ENCODE measurements at regions not wholly inside any gene's neighbourhood (a gene's known extent, or its start where the extent isn't known, plus 50 kb on each side); places are given as distances from the start of the nearest gene placed in this dataset.

DNA sequence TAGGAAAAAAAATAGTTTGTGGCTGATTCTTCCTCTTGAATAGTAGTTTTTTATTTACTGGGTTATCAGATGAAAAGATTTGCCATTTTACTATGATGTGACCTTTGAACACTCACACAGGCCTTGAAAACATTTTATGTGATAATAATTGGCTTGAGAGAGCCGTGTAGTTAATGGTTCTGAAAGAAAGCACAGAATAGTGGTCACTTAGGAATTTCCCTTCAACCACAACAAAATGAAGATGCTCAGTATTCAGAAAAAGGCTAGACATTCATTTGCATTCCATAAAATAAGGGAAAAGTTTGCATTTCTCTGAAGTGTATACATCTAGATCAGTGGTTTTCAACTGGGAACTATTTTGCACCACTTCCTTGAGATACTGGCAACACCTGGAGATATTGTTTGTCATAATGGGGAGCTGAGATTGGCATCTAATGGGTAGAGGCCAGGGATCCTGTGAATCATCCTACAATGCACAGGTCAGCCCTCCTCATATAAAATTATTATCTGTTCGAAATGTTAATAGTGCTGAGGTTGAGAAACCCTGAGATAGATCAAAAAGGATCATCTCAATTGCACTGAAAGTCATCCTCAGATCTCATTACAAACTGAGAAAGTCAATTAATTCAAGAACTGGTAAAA lies 446.4 kb upstream of the CCNG1 start:
- Histone ChIP-seq H2BK5ac (ENCODE audit: low read depth, low read length, poor library complexity) (no peak overlapping the region), H3K14ac (ENCODE audit: low read length) (no peak overlapping the region), H4K8ac (ENCODE audit: low read depth, low read length) (no peak overlapping the region), H3K79me2 (ENCODE audit: control insufficient read depth, insufficient read depth, low read length, poor library complexity) (no peaks in the 10 kb centered on the region), H2BK12ac (ENCODE audit: low read length) (no peak overlapping the region), H3K4me2 (ENCODE audit: low read length) (no peak overlapping the region), H4K91ac (ENCODE audit: low read depth, low read length) (no peak overlapping the region), H2BK120ac (ENCODE audit: insufficient read depth, low read length, poor library complexity) (no peak overlapping the region), H3K79me1 (ENCODE audit: low read length) (no peaks in the 10 kb centered on the region), H3K4me1 (ENCODE audit: control insufficient read depth in 1 of 2, insufficient read depth in 2 of 2, low read length in 2 of 2) (no peaks in the 10 kb centered on the region), H3K9me3 (ENCODE audit: insufficient read depth, low read depth, low read length) (no peaks in the 10 kb centered on the region), H3K36me3 (ENCODE audit: control insufficient read depth in 1 of 2, insufficient read depth in 2 of 2, low read length in 2 of 2) (no peaks in the 10 kb centered on the region), H3K4me3 (ENCODE audit: low read depth, low read length) (no peak overlapping the region), H3K27me3 (ENCODE audit: insufficient read depth, low read length) (no peaks in the 10 kb centered on the region), H2AFZ (ENCODE audit: insufficient read depth, low read length, poor library complexity) (no peak overlapping the region), H3K9ac (ENCODE audit: low read length) (no peak overlapping the region), H2AK5ac (ENCODE audit: low read length) (no peak overlapping the region), H3K18ac (ENCODE audit: low read length) (no peak overlapping the region), H3K4ac (ENCODE audit: low read depth, low read length) (no peak overlapping the region), H3K27ac (ENCODE audit: low read depth, low read length) (no peak overlapping the region), H4K12ac (ENCODE audit: low read depth, low read length) (no peak overlapping the region), H3K23ac (ENCODE audit: low read length) (no peak overlapping the region)
- DNase-seq = no peak
- no CpG with 5 or more reads among the region's 2 CpGs for WGBS (ENCODE audit: extremely low coverage, insufficient coverage, insufficient read length)

DNA sequence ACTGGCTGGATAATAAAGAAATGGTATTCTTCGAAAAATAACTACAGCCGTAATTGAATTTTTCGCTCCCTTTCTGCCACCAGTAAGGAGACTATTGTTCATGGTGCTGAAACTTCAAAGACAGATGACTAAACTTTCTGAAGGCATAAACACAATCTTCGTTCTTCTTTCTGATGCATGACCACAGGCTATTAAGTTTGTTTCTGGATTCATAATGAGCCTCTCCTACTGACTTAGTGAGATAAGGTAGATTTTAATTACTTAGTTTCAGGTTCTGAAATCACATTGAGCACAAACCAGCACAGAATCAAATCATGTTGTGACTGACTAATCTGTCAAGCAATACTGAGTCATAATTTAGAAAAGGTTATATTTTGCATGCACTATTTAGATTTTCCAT lies 441.8 kb upstream of the CCNG1 start:
- H3K9ac ChIP-seq (ENCODE audit: low read length) = no peak overlapping the region

DNA sequence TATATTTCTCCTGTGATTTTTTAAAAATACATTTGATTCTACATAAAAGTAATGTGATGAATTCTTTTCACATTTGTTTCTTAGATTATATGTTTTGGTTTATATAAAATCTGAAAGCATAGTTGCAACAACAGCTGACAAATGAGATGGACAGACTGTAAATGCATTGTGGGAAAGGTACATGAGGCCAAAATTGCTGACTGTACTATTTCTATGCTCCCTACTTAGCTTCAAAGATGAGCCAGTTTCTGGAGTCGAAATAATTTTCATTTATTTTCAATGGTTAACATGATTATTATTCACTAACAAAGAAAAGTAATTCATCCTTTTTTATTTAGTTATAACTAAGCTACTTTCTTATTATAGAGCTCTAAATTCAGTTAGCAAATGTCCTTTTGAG lies 441.3 kb upstream of the CCNG1 start:
- WGBS (ENCODE audit: extremely low coverage, insufficient coverage, insufficient read length) = no CpG with 5 or more reads among the region's 1 CpG
- Histone ChIP-seq H3K27ac (ENCODE audit: low read depth, low read length) (no peak overlapping the region), H3K4me2 (ENCODE audit: low read length) (no peak overlapping the region), H2AK5ac (ENCODE audit: low read length) (no peak overlapping the region), H3K9ac (ENCODE audit: low read length) (no peak overlapping the region), H2AFZ (ENCODE audit: insufficient read depth, low read length, poor library complexity) (no peak overlapping the region), H2BK120ac (ENCODE audit: insufficient read depth, low read length, poor library complexity) (no peak overlapping the region), H3K4me3 (ENCODE audit: low read depth, low read length) (no peak overlapping the region), H4K12ac (ENCODE audit: low read depth, low read length) (no peak overlapping the region), H3K79me1 (ENCODE audit: low read length) (no peaks in the 10 kb centered on the region), H3K23ac (ENCODE audit: low read length) (no peak overlapping the region), H3K4me1 (ENCODE audit: control insufficient read depth in 1 of 2, insufficient read depth in 2 of 2, low read length in 2 of 2) (no peaks in the 10 kb centered on the region), H3K18ac (ENCODE audit: low read length) (no peak overlapping the region), H4K8ac (ENCODE audit: low read depth, low read length) (no peak overlapping the region), H3K36me3 (ENCODE audit: control insufficient read depth in 1 of 2, insufficient read depth in 2 of 2, low read length in 2 of 2) (no peaks in the 10 kb centered on the region), H3K4ac (ENCODE audit: low read depth, low read length) (no peak overlapping the region), H3K9me3 (ENCODE audit: insufficient read depth, low read depth, low read length) (no peaks in the 10 kb centered on the region), H3K27me3 (ENCODE audit: insufficient read depth, low read length) (no peaks in the 10 kb centered on the region), H4K91ac (ENCODE audit: low read depth, low read length) (no peak overlapping the region), H2BK12ac (ENCODE audit: low read length) (no peak overlapping the region), H3K14ac (ENCODE audit: low read length) (no peak overlapping the region), H2BK5ac (ENCODE audit: low read depth, low read length, poor library complexity) (no peak overlapping the region), H3K79me2 (ENCODE audit: control insufficient read depth, insufficient read depth, low read length, poor library complexity) (no peaks in the 10 kb centered on the region)
- no peak for DNase-seq

More for the DNA sequence above, 441.8 kb upstream of the CCNG1 start:
- no peak overlapping the region for H2BK120ac ChIP-seq (ENCODE audit: insufficient read depth, low read length, poor library complexity)
- DNase-seq = no peak
- no peaks in the 10 kb centered on the region for H3K9me3 ChIP-seq (ENCODE audit: insufficient read depth, low read depth, low read length)
- H3K4ac ChIP-seq (ENCODE audit: low read depth, low read length) = no peak overlapping the region
- H3K4me3 ChIP-seq (ENCODE audit: low read depth, low read length) = no peak overlapping the region
- H3K4me2 ChIP-seq (ENCODE audit: low read length) = no peak overlapping the region
- H2AFZ ChIP-seq (ENCODE audit: insufficient read depth, low read length, poor library complexity) = no peak overlapping the region
- H4K12ac ChIP-seq (ENCODE audit: low read depth, low read length) = no peak overlapping the region
- H3K23ac ChIP-seq (ENCODE audit: low read length) = no peak overlapping the region
- H3K79me2 ChIP-seq (ENCODE audit: control insufficient read depth, insufficient read depth, low read length, poor library complexity) = no peaks in the 10 kb centered on the region
- no peak overlapping the region for H4K91ac ChIP-seq (ENCODE audit: low read depth, low read length)
- no peak overlapping the region for H3K18ac ChIP-seq (ENCODE audit: low read length)
- no peak overlapping the region for H2BK12ac ChIP-seq (ENCODE audit: low read length)
- H2BK5ac ChIP-seq (ENCODE audit: low read depth, low read length, poor library complexity) = no peak overlapping the region
- H3K79me1 ChIP-seq (ENCODE audit: low read length) = no peaks in the 10 kb centered on the region
- no peak overlapping the region for H3K14ac ChIP-seq (ENCODE audit: low read length)
- no peak overlapping the region for H4K8ac ChIP-seq (ENCODE audit: low read depth, low read length)
- H2AK5ac ChIP-seq (ENCODE audit: low read length) = no peak overlapping the region
- H3K27me3 ChIP-seq (ENCODE audit: insufficient read depth, low read length) = no peaks in the 10 kb centered on the region
- H3K27ac ChIP-seq (ENCODE audit: low read depth, low read length) = no peak overlapping the region
- no peaks in the 10 kb centered on the region for H3K36me3 ChIP-seq (ENCODE audit: control insufficient read depth in 1 of 2, insufficient read depth in 2 of 2, low read length in 2 of 2)
- WGBS (ENCODE audit: extremely low coverage, insufficient coverage, insufficient read length) = no CpG with 5 or more reads among the region's 4 CpGs
- no peaks in the 10 kb centered on the region for H3K4me1 ChIP-seq (ENCODE audit: control insufficient read depth in 1 of 2, insufficient read depth in 2 of 2, low read length in 2 of 2)

DNA sequence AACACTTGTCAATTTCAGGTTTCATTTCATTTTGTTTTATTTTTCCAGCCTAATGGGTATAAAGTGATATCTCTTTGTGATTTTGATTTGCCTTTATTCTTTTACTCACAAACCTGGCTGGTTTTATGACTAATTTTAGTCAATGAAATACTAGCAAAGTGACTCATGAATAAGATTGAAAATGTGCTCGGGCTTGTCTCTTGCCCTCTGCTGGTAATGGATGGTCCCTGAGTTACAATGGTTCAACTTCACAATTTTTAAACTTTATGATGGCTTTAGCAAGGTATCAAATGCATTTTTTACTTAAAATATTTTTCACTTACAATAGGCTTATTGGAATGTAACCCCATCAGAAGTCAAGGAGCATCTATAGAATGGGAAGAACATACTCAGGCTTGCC lies 431.4 kb upstream of the CCNG1 start:
- Histone ChIP-seq H3K4me3 (ENCODE audit: low read depth, low read length) (no peak overlapping the region), H3K18ac (ENCODE audit: low read length) (no peak overlapping the region), H3K9me3 (ENCODE audit: insufficient read depth, low read depth, low read length) (no peaks in the 10 kb centered on the region), H3K79me1 (ENCODE audit: low read length) (no peaks in the 10 kb centered on the region), H3K4ac (ENCODE audit: low read depth, low read length) (no peak overlapping the region), H2AFZ (ENCODE audit: insufficient read depth, low read length, poor library complexity) (no peak overlapping the region), H3K4me1 (ENCODE audit: control insufficient read depth in 1 of 2, insufficient read depth in 2 of 2, low read length in 2 of 2) (no peaks in the 10 kb centered on the region), H2BK120ac (ENCODE audit: insufficient read depth, low read length, poor library complexity) (no peak overlapping the region), H3K4me2 (ENCODE audit: low read length) (no peak overlapping the region), H2AK5ac (ENCODE audit: low read length) (no peak overlapping the region), H3K79me2 (ENCODE audit: control insufficient read depth, insufficient read depth, low read length, poor library complexity) (no peaks in the 10 kb centered on the region), H4K91ac (ENCODE audit: low read depth, low read length) (no peak overlapping the region), H2BK5ac (ENCODE audit: low read depth, low read length, poor library complexity) (no peak overlapping the region), H3K27me3 (ENCODE audit: insufficient read depth, low read length) (no peaks in the 10 kb centered on the region), H3K23ac (ENCODE audit: low read length) (no peak overlapping the region), H4K12ac (ENCODE audit: low read depth, low read length) (no peak overlapping the region), H3K14ac (ENCODE audit: low read length) (no peak overlapping the region), H3K9ac (ENCODE audit: low read length) (no peak overlapping the region), H4K8ac (ENCODE audit: low read depth, low read length) (no peak overlapping the region), H3K27ac (ENCODE audit: low read depth, low read length) (no peak overlapping the region), H3K36me3 (ENCODE audit: control insufficient read depth in 1 of 2, insufficient read depth in 2 of 2, low read length in 2 of 2) (no peaks in the 10 kb centered on the region), H2BK12ac (ENCODE audit: low read length) (no peak overlapping the region)
- no CpG with 5 or more reads among the region's 1 CpG for WGBS (ENCODE audit: extremely low coverage, insufficient coverage, insufficient read length)
- DNase-seq = no peak
